ENCODE measurements at regions not wholly inside any gene's neighbourhood (a gene's known extent, or its start where the extent isn't known, plus 50 kb on each side); places are given as distances from the start of the nearest gene placed in this dataset.

DNA sequence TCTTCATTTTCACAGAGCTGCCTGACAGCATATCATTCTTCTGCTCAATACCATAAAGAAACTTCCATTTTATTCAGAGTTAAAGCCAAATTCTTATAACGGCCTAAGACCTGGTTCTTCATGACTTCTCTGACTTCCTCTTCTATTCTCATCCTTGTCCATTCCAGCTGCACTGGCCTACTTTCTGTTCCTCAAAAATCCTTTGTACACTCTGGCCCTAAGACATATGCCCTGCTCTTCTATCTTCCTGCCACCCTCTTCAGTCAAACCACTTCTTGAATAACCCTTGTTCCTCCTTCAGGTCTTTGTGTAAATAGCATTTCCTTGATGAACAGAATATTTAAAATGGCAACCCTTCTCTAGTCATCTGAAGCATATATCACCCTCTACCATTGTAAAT is 1338.7 kb upstream of the ADGRL2 start:
- TF ChIP-seq SIN3A (IDR thresholded peaks at IDR 0.05; ENCODE audit: borderline replicate concordance, insufficient read depth, low read depth, low read length): no peak
- no peak for TF ChIP-seq TCF7L2 (IDR thresholded peaks at IDR 0.05; ENCODE audit: low read depth, low read length)
- TF ChIP-seq, protein P1, sequence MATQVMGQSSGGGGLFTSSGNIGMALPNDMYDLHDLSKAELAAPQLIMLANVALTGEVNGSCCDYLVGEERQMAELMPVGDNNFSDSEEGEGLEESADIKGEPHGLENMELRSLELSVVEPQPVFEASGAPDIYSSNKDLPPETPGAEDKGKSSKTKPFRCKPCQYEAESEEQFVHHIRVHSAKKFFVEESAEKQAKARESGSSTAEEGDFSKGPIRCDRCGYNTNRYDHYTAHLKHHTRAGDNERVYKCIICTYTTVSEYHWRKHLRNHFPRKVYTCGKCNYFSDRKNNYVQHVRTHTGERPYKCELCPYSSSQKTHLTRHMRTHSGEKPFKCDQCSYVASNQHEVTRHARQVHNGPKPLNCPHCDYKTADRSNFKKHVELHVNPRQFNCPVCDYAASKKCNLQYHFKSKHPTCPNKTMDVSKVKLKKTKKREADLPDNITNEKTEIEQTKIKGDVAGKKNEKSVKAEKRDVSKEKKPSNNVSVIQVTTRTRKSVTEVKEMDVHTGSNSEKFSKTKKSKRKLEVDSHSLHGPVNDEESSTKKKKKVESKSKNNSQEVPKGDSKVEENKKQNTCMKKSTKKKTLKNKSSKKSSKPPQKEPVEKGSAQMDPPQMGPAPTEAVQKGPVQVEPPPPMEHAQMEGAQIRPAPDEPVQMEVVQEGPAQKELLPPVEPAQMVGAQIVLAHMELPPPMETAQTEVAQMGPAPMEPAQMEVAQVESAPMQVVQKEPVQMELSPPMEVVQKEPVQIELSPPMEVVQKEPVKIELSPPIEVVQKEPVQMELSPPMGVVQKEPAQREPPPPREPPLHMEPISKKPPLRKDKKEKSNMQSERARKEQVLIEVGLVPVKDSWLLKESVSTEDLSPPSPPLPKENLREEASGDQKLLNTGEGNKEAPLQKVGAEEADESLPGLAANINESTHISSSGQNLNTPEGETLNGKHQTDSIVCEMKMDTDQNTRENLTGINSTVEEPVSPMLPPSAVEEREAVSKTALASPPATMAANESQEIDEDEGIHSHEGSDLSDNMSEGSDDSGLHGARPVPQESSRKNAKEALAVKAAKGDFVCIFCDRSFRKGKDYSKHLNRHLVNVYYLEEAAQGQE (IDR thresholded peaks at IDR 0.05; ENCODE audit: insufficient read depth in 1 of 2, low read depth in 2 of 2, low read length in 1 of 2): no peak
- no peak for TF ChIP-seq POLR2AphosphoS5 (IDR thresholded peaks at IDR 0.05; ENCODE audit: low read depth, low read length)
- TF ChIP-seq, protein P2, sequence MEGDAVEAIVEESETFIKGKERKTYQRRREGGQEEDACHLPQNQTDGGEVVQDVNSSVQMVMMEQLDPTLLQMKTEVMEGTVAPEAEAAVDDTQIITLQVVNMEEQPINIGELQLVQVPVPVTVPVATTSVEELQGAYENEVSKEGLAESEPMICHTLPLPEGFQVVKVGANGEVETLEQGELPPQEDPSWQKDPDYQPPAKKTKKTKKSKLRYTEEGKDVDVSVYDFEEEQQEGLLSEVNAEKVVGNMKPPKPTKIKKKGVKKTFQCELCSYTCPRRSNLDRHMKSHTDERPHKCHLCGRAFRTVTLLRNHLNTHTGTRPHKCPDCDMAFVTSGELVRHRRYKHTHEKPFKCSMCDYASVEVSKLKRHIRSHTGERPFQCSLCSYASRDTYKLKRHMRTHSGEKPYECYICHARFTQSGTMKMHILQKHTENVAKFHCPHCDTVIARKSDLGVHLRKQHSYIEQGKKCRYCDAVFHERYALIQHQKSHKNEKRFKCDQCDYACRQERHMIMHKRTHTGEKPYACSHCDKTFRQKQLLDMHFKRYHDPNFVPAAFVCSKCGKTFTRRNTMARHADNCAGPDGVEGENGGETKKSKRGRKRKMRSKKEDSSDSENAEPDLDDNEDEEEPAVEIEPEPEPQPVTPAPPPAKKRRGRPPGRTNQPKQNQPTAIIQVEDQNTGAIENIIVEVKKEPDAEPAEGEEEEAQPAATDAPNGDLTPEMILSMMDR (IDR thresholded peaks at IDR 0.05): no peak
- ATAC-seq: no peak
- no peak overlapping the region for H3K27ac ChIP-seq (ENCODE audit: low read length)
- no peaks in the 10 kb centered on the region for H3K4me1 ChIP-seq (ENCODE audit: control insufficient read depth, insufficient read depth, low read length)
- no peaks in the 10 kb centered on the region for H3K9me3 ChIP-seq (ENCODE audit: control insufficient read depth, insufficient read depth, low read depth, low read length)
- ChIA-PET POLR2A (no interaction called here), CTCF (no interaction called here)
- in situ Hi-C loops (cut with HindIII; ENCODE audit: low pct_unique_long_range_greater_than_20kb, low sequenced_read_pairs) (no loop called here), intact Hi-C loops (cut with micrococcal nuclease; ENCODE audit: unreplicated experiment) (no loop called here)
- no peaks in the 10 kb centered on the region for H3K27me3 ChIP-seq (ENCODE audit: control insufficient read depth, insufficient read depth, low read length)
- H3K36me3 ChIP-seq (ENCODE audit: control insufficient read depth, insufficient read depth, low read length): no peaks in the 10 kb centered on the region
- H3K4me3 ChIP-seq (ENCODE audit: low read depth in 2 of 2, low read length in 2 of 2): no peak overlapping the region
- DNase-seq (ENCODE audit: low read depth, low spot score): no peak
- no TSS peak for BruUV-seq (replicated peaks)

DNA sequence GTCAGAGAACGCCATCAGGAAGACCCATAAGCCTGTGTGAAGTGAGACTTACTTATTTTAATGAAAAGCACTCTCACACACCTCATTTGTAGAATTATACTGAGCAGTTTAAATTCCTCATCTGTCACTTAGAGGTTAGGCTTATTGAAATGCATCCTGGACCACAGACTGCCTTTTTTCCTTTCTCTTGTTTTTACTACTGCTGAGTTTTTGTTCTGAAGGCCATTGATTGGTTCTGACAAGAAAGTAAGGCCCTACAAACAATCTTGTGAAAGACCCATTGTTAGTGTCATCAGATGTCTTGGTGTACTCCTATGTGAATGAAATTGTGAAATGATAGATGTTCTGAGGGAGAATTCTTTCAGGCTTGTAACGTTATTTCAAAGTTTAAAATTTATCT is 1343.3 kb upstream of the ADGRL2 start:
- POLR2A ChIA-PET: no interaction called here
- Histone ChIP-seq H3K27me3 (ENCODE audit: control insufficient read depth, insufficient read depth, low read length) (no peaks in the 10 kb centered on the region), H3K36me3 (ENCODE audit: control insufficient read depth, insufficient read depth, low read length) (no peaks in the 10 kb centered on the region), H3K4me1 (ENCODE audit: control insufficient read depth, insufficient read depth, low read length) (no peaks in the 10 kb centered on the region), H3K9me3 (ENCODE audit: control insufficient read depth, insufficient read depth, low read depth, low read length) (no peaks in the 10 kb centered on the region), H3K4me3 (ENCODE audit: low read depth in 2 of 2, low read length in 2 of 2) (no peak overlapping the region), H3K27ac (ENCODE audit: low read length) (no peak overlapping the region)
- ATAC-seq (no peak), DNase-seq (ENCODE audit: low read depth, low spot score) (no peak)
- in situ Hi-C loops (cut with HindIII; ENCODE audit: low pct_unique_long_range_greater_than_20kb, low sequenced_read_pairs) (no loop called here), intact Hi-C loops (cut with micrococcal nuclease; ENCODE audit: unreplicated experiment) (no loop called here)
- CTCF ChIA-PET: no interaction called here
- BruUV-seq (replicated peaks): no TSS peak
- TF ChIP-seq SIN3A (IDR thresholded peaks at IDR 0.05; ENCODE audit: borderline replicate concordance, insufficient read depth, low read depth, low read length) (no peak), POLR2AphosphoS5 (IDR thresholded peaks at IDR 0.05; ENCODE audit: low read depth, low read length) (no peak), TCF7L2 (IDR thresholded peaks at IDR 0.05; ENCODE audit: low read depth, low read length) (no peak)
- TF ChIP-seq, protein P2 (IDR thresholded peaks at IDR 0.05): no peak
- TF ChIP-seq, protein P1 (IDR thresholded peaks at IDR 0.05; ENCODE audit: insufficient read depth in 1 of 2, low read depth in 2 of 2, low read length in 1 of 2): no peak

Measured in Panc1 (cell line).